PFSK-1 (cell line): ENCODE measurements at regions not wholly inside any gene's neighbourhood (a gene's known extent, or its start where the extent isn't known, plus 50 kb on each side); places are given as distances from the start of the nearest gene placed in this dataset.

Experiments
- FOXP2 ChIP-seq: optimal IDR thresholded peaks from 2 replicates; pipeline ENCODE3; 2011; ENCODE audit warnings: borderline replicate concordance, control low read depth, inconsistent platforms; ENCODE audit not compliant: insufficient read depth; ENCODE audit errors: extremely low read length, extremely low read depth
- POLR2AphosphoS5 ChIP-seq: IDR thresholded peaks from 2 replicates; pipeline ENCODE4 v1.6.1; 2012; ENCODE audit warnings: low read depth, mild to moderate bottlenecking, control low read depth, low read length, moderate library complexity
- REST ChIP-seq, 2 experiments: IDR thresholded peaks; 2 replicates each; pipeline versions ENCODE4 v1.6.1 to v1.8.0; 2011 to 2012; ENCODE audit warnings: low read depth in 2 of 2, low read length in 2 of 2, control low read depth in 1 of 2, inconsistent platforms in 1 of 2, mild to moderate bottlenecking in 1 of 2, moderate library complexity in 1 of 2; ENCODE audit not compliant: insufficient read depth in 1 of 2
- SIN3A ChIP-seq: IDR thresholded peaks from 2 replicates; pipeline ENCODE4 v1.6.1; 2012; ENCODE audit warnings: mild to moderate bottlenecking, low read length, moderate library complexity, borderline replicate concordance; ENCODE audit not compliant: insufficient read depth
- TAF1 ChIP-seq: IDR thresholded peaks from 2 replicates; pipeline ENCODE4 v1.6.1; 2012; ENCODE audit warnings: low read length, control low read depth, borderline replicate concordance; ENCODE audit not compliant: insufficient read depth

GRCh38 chr2:145905371-145905770 is 1385.5 kb upstream of the ZEB2 start:
- TF ChIP-seq SIN3A (no peak), REST (IDR thresholded peaks at IDR 0.05; ENCODE audit: insufficient read depth in 1 of 2, low read depth in 2 of 2, low read length in 2 of 2) (no peak), TAF1 (no peak), FOXP2 (no peak), POLR2AphosphoS5 (no peak)

GRCh38 chr2:145897151-145897550 is 1377.2 kb upstream of the ZEB2 start:
- no peak for TF ChIP-seq SIN3A
- TF ChIP-seq REST (IDR thresholded peaks at IDR 0.05; ENCODE audit: insufficient read depth in 1 of 2, low read depth in 2 of 2, low read length in 2 of 2) = no peak
- no peak for TF ChIP-seq FOXP2
- no peak for TF ChIP-seq POLR2AphosphoS5
- TF ChIP-seq TAF1 = no peak

- no peak for TF ChIP-seq SIN3A
These were observed 1368.0 kb upstream of the ZEB2 start for GRCh38 chr2:145887915-145888314.

- TF ChIP-seq SIN3A = no peak
- no peak for TF ChIP-seq POLR2AphosphoS5
- TF ChIP-seq REST (IDR thresholded peaks at IDR 0.05; ENCODE audit: insufficient read depth in 1 of 2, low read depth in 2 of 2, low read length in 2 of 2) = no peak
- no peak for TF ChIP-seq TAF1
- no peak for TF ChIP-seq FOXP2
These were observed 1355.1 kb upstream of the ZEB2 start for GRCh38 chr2:145875016-145875415.

- TF ChIP-seq FOXP2 = no peak
These were observed 1354.5 kb upstream of the ZEB2 start for GRCh38 chr2:145874466-145874865.

- TF ChIP-seq REST (IDR thresholded peaks at IDR 0.05; ENCODE audit: insufficient read depth in 1 of 2, low read depth in 2 of 2, low read length in 2 of 2) (no peak), FOXP2 (no peak), POLR2AphosphoS5 (no peak), SIN3A (no peak), TAF1 (no peak)
These were observed 1344.6 kb upstream of the ZEB2 start for GRCh38 chr2:145864501-145864900.
